DMS153 (cell line): ENCODE measurements at regions not wholly inside any gene's neighbourhood (a gene's known extent, or its start where the extent isn't known, plus 50 kb on each side); places are given as distances from the start of the nearest gene placed in this dataset.
"Not testable (repeated sequence)": the region's sequence is repeated elsewhere in the genome, so short reads cannot be mapped to it uniquely, and the experiment has no call there.

ENCODE experiments used
- DNase-seq: peaks from one replicate; lab custom pipeline; 2025; lab: John Stamatoyannopoulos, UW

- no peak for DNase-seq
Measured at GRCh38 chr5:33072296-33072695, 361.2 kb downstream of the NPR3 start.

GRCh38 chr5:33072726-33073125, 361.6 kb downstream of the NPR3 start:
- no peak for DNase-seq

- no peak for DNase-seq
Measured at GRCh38 chr5:33073881-33074327, 362.8 kb downstream of the NPR3 start.

- no peak for DNase-seq
Measured at GRCh38 chr5:33074548-33074947, 363.4 kb downstream of the NPR3 start.

- DNase-seq, result no peak
Measured at GRCh38 chr5:33075731-33076130, 364.6 kb downstream of the NPR3 start.

GRCh38 chr5:33079548-33079947, 361.2 kb upstream of the TARS1 start:
- DNase-seq, result no peak

GRCh38 chr5:33080287-33080686, 360.5 kb upstream of the TARS1 start:
- DNase-seq, result no peak

GRCh38 chr5:33088176-33088575, 352.6 kb upstream of the TARS1 start:
- DNase-seq, result no peak

GRCh38 chr5:33091571-33092363, 349.0 kb upstream of the TARS1 start:
- DNase-seq, result no peak

GRCh38 chr5:33092719-33093118, 348.0 kb upstream of the TARS1 start:
- DNase-seq, result no peak

- DNase-seq, result no peak
Measured at GRCh38 chr5:33102551-33102950, 338.2 kb upstream of the TARS1 start.

GRCh38 chr5:33105521-33105941, 335.2 kb upstream of the TARS1 start:
- DNase-seq, result no peak

- DNase-seq, result not testable (repeated sequence)
Measured at GRCh38 chr5:33110496-33110895, 330.3 kb upstream of the TARS1 start.

GRCh38 chr5:33114361-33114760, 326.4 kb upstream of the TARS1 start:
- DNase-seq, result no peak

- DNase-seq, result no peak
Measured at GRCh38 chr5:33115467-33115866, 325.3 kb upstream of the TARS1 start.

- no peak for DNase-seq
Measured at GRCh38 chr5:33118761-33119415, 321.9 kb upstream of the TARS1 start.

GRCh38 chr5:33120671-33121070, 320.1 kb upstream of the TARS1 start:
- no peak for DNase-seq

- no peak for DNase-seq
Measured at GRCh38 chr5:33129309-33129708, 311.5 kb upstream of the TARS1 start.

- DNase-seq, result no peak
Measured at GRCh38 chr5:33136785-33137184, 304.0 kb upstream of the TARS1 start.

- DNase-seq, result not testable (repeated sequence)
Measured at GRCh38 chr5:33138145-33138544, 302.6 kb upstream of the TARS1 start.

GRCh38 chr5:33143405-33144123, 297.2 kb upstream of the TARS1 start:
- DNase-seq, result no peak

- DNase-seq, result no peak
Measured at GRCh38 chr5:33146881-33147280, 293.9 kb upstream of the TARS1 start.

GRCh38 chr5:33148076-33148513, 292.7 kb upstream of the TARS1 start:
- no peak for DNase-seq
